Activated B cell treated with CpG ODN at 0.5 μM for 24 hours (primary cell): ENCODE measurements at regions not wholly inside any gene's neighbourhood (a gene's known extent, or its start where the extent isn't known, plus 50 kb on each side); places are given as distances from the start of the nearest gene placed in this dataset.

Source experiments
- ATAC-seq: fragments of 200-7000 bp; cut with Tn5 transposase; one replicate; pipeline ENCODE4 v1.10.0; 2021; ENCODE audit warnings: low read depth, mild to moderate bottlenecking, moderate library complexity
- CTCF ChIA-PET: fragments of 350-600 bp; sonication (Branson Sonifier 250); formaldehyde crosslinking; loops from one replicate; lab custom pipeline; 2021; ENCODE audit warnings: antibody characterized with exemption; lab: Charles Lee
- POLR2A ChIA-PET: fragments of 350-600 bp; sonication (Branson Sonifier 250); formaldehyde crosslinking; loops from one replicate; lab custom pipeline; 2021; ENCODE audit warnings: antibody characterized with exemption; lab: Charles Lee
- DNase-seq: peaks from one replicate; pipeline ENCODE4 v3.0.0; 2022
- H3K27ac Mint-ChIP-seq: one replicate; pipeline ENCODE4 v1.8.0; 2020; ENCODE audit warnings: mixed read lengths
- H3K27me3 Mint-ChIP-seq: one replicate; pipeline ENCODE4 v1.8.0; 2021; ENCODE audit warnings: mixed read lengths
- H3K36me3 Mint-ChIP-seq: one replicate; pipeline ENCODE4 v1.8.0; 2021; ENCODE audit warnings: low read depth, mixed read lengths
- H3K4me1 Mint-ChIP-seq: one replicate; pipeline ENCODE4 v1.8.0; 2021; ENCODE audit warnings: mixed read lengths
- H3K4me3 Mint-ChIP-seq: one replicate; pipeline ENCODE4 v1.8.0; 2020; ENCODE audit warnings: mild to moderate bottlenecking, mixed read lengths
- H3K9me3 Mint-ChIP-seq: one replicate; pipeline ENCODE4 v1.8.0; 2020; ENCODE audit warnings: mixed read lengths
- CTCF ChIP-seq: fragments of 200-600 bp; IDR thresholded peaks from one replicate; pipeline ENCODE4 v1.8.0; 2022; ENCODE audit warnings: antibody characterized with exemption, mild to moderate bottlenecking
- intact Hi-C: fragments of 100-400 bp; cut with micrococcal nuclease; formaldehyde crosslinking; loops from one replicate; pipeline ENCODE4 v1.15.1; 2024

- ChIA-PET CTCF (no interaction called here), POLR2A (no interaction called here)
- intact Hi-C loops: no loop called here
- DNase-seq (no peak), ATAC-seq (no peak)
- Mint-ChIP-seq H3K9me3 (no peaks in the 10 kb centered on the region), H3K27me3 (no peaks in the 10 kb centered on the region), H3K36me3 (no peaks in the 10 kb centered on the region), H3K27ac (no peak overlapping the region), H3K4me1 (no peaks in the 10 kb centered on the region), H3K4me3 (no peak overlapping the region)
- no peak for TF ChIP-seq CTCF
Measured at GRCh38 chr5:124538191-124538590, 208.2 kb downstream of the ZNF608 start.

- H3K4me3 Mint-ChIP-seq: no peak overlapping the region
- DNase-seq (no peak), ATAC-seq (no peak)
- intact Hi-C loops: no loop called here
- POLR2A ChIA-PET: no interaction called here
- H3K27me3 Mint-ChIP-seq: no peaks in the 10 kb centered on the region
- CTCF ChIA-PET: no interaction called here
- no peak overlapping the region for H3K27ac Mint-ChIP-seq
- no peaks in the 10 kb centered on the region for H3K36me3 Mint-ChIP-seq
- H3K9me3 Mint-ChIP-seq: no peaks in the 10 kb centered on the region
- no peaks in the 10 kb centered on the region for H3K4me1 Mint-ChIP-seq
- TF ChIP-seq CTCF: no peak
Measured at GRCh38 chr5:124537522-124537921, 208.9 kb downstream of the ZNF608 start.

GRCh38 chr5:124537107-124537506 lies 209.3 kb downstream of the ZNF608 start:
- Mint-ChIP-seq H3K9me3 (no peaks in the 10 kb centered on the region), H3K27me3 (no peaks in the 10 kb centered on the region), H3K36me3 (no peaks in the 10 kb centered on the region), H3K4me1 (no peaks in the 10 kb centered on the region), H3K27ac (no peak overlapping the region), H3K4me3 (no peak overlapping the region)
- ATAC-seq (no peak), DNase-seq (no peak)
- intact Hi-C loops: no loop called here
- ChIA-PET CTCF (no interaction called here), POLR2A (no interaction called here)
- no peak for TF ChIP-seq CTCF

GRCh38 chr5:124536333-124536732 lies 210.1 kb downstream of the ZNF608 start:
- CTCF ChIA-PET: no interaction called here
- Mint-ChIP-seq H3K27me3 (no peaks in the 10 kb centered on the region), H3K27ac (no peak overlapping the region), H3K36me3 (no peaks in the 10 kb centered on the region), H3K9me3 (no peaks in the 10 kb centered on the region), H3K4me1 (no peaks in the 10 kb centered on the region), H3K4me3 (no peak overlapping the region)
- no peak for TF ChIP-seq CTCF
- ATAC-seq: no peak
- intact Hi-C loops: no loop called here
- POLR2A ChIA-PET: no interaction called here
- DNase-seq: no peak

GRCh38 chr5:124530916-124531315 lies 215.5 kb downstream of the ZNF608 start:
- POLR2A ChIA-PET: no interaction called here
- no peaks in the 10 kb centered on the region for H3K9me3 Mint-ChIP-seq
- H3K27ac Mint-ChIP-seq: no peak overlapping the region
- TF ChIP-seq CTCF: no peak
- H3K4me3 Mint-ChIP-seq: no peak overlapping the region
- no peaks in the 10 kb centered on the region for H3K36me3 Mint-ChIP-seq
- ATAC-seq: no peak
- intact Hi-C loops: loop anchor here (2.0 kb wide), 1 partner anchor 42 kb away; no protein-coding TSS in a partner anchor
- peaks cover 6% of the 10 kb centered on the region for H3K27me3 Mint-ChIP-seq
- DNase-seq: no peak
- peaks cover 18% of the 10 kb centered on the region for H3K4me1 Mint-ChIP-seq
- CTCF ChIA-PET: no interaction called here
